Mucosa of descending colon (tissue), 3 donors: ENCODE measurements at regions not wholly inside any gene's neighbourhood (a gene's known extent, or its start where the extent isn't known, plus 50 kb on each side); places are given as distances from the start of the nearest gene placed in this dataset.

Experiments used
- ATAC-seq: fragments of 200-7000 bp; cut with Tn5 transposase; one replicate; pipeline ENCODE4 v1.9.1; 2020; ENCODE audit warnings: mild to moderate bottlenecking, moderate library complexity
- DNase-seq, 3 donors: peaks; one replicate each; pipeline ENCODE4 v3.0.0-alpha.2; 2020
- H3K36me3 ChIP-seq: fragments of 200-600 bp; one replicate; pipeline ENCODE4 v1.8.0; 2021; ENCODE audit warnings: low read depth, mild to moderate bottlenecking
- H3K4me1 ChIP-seq: fragments of 200-600 bp; one replicate; pipeline ENCODE4 v1.8.0; 2021; ENCODE audit warnings: low read depth, mild to moderate bottlenecking
- H3K4me3 ChIP-seq: fragments of 200-600 bp; one replicate; pipeline ENCODE4 v1.8.0; 2021; ENCODE audit warnings: mild to moderate bottlenecking
- H3K9me3 ChIP-seq: fragments of 200-600 bp; one replicate; pipeline ENCODE4 v1.8.0; 2021; ENCODE audit warnings: mild to moderate bottlenecking
- intact Hi-C, 2 donors: fragments of 100-400 bp; cut with DNase I in 1 of 2; cut with micrococcal nuclease in 1 of 2; formaldehyde crosslinking; loops; one replicate each; pipeline versions ENCODE4 v1.11.0 to v1.11.1; 2022; cut with DNase I, micrococcal nuclease
- TF ChIP-seq, protein P1 (sequence below): fragments of 200-600 bp; IDR thresholded peaks from one replicate; pipeline ENCODE4 v1.8.0; 2022; ENCODE audit warnings: antibody characterized with exemption, mild to moderate bottlenecking
- donor health status: DM: no; HTN: no; CAD: no; lungs with moderate emphysema.
- donor health status: DM: no; HTN: no; CAD: no.
- donor health status: DM: no; HTN: yes; CAD: no.

DNA sequence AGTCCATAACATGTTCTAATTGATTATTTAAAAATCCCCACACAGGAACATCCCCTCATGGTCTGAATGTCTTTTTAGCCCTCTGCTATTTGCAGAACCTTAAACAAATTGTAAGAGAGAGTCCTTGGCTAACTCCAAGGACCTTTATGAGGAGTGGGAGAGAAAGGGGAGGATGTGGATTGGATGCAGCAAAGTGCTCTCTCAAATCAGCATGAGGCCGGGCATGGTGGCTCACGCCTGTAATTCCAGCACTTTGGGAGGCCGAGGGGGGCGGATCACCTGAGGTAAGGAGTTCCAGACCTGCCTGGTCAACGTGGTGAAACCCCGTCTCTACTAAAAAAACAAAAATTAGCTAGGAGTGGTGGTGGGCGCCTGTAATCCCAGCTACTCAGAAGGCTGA lies 154.8 kb downstream of the TGFB2 start:
- intact Hi-C loops = no loop called here
- DNase-seq (no peak), ATAC-seq (no peak)
- TF ChIP-seq, protein P1, sequence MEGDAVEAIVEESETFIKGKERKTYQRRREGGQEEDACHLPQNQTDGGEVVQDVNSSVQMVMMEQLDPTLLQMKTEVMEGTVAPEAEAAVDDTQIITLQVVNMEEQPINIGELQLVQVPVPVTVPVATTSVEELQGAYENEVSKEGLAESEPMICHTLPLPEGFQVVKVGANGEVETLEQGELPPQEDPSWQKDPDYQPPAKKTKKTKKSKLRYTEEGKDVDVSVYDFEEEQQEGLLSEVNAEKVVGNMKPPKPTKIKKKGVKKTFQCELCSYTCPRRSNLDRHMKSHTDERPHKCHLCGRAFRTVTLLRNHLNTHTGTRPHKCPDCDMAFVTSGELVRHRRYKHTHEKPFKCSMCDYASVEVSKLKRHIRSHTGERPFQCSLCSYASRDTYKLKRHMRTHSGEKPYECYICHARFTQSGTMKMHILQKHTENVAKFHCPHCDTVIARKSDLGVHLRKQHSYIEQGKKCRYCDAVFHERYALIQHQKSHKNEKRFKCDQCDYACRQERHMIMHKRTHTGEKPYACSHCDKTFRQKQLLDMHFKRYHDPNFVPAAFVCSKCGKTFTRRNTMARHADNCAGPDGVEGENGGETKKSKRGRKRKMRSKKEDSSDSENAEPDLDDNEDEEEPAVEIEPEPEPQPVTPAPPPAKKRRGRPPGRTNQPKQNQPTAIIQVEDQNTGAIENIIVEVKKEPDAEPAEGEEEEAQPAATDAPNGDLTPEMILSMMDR = no peak
- no peaks in the 10 kb centered on the region for H3K36me3 ChIP-seq
- H3K4me1 ChIP-seq = no peaks in the 10 kb centered on the region
- no peaks in the 10 kb centered on the region for H3K9me3 ChIP-seq
- H3K4me3 ChIP-seq = no peak overlapping the region

DNA sequence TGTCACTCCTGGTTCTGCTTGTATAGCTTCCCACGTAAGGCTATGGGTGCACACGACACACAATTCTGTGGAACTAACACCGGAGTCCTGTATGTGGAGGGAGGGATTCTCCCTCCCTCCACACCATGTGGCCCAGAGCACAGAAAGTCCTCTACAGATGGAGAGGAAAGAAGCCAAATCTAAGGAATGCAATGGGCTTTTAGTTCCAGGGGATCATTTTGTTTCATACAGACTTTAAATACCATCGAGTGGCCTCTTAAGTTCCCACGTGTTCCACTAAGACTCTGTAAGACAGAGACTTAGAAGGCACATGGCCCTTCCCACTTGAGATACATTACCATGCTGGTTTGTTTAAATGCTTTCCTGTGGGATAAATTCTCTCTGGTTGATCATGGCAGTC lies 156.0 kb downstream of the TGFB2 start:
- H3K4me3 ChIP-seq = no peak overlapping the region
- ATAC-seq (no peak), DNase-seq (no peak)
- TF ChIP-seq, protein P1 = no peak
- H3K9me3 ChIP-seq = no peaks in the 10 kb centered on the region
- H3K36me3 ChIP-seq = no peaks in the 10 kb centered on the region
- no peaks in the 10 kb centered on the region for H3K4me1 ChIP-seq
- intact Hi-C loops = no loop called here

DNA sequence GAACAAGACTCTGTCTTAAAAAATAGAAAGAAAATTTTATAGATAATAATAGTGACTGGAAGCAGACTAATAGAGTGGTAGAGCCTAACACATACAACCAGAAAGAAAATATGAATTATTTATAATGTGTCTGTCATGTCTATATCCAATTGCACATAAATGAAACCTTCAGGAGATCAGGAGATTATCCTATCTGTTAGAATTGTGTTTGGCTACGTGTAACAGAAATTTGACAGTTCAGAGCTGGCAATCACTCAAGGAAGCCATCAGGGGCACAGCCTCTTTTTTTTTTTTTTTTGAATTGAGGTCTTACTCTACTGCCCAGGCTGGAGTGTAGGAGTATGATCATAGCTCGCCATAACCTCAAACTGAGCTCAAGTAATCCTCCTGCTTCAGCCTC lies 157.2 kb downstream of the TGFB2 start:
- DNase-seq (no peak), ATAC-seq (no peak)
- H3K9me3 ChIP-seq = peaks cover 4% of the 10 kb centered on the region
- H3K4me1 ChIP-seq = no peaks in the 10 kb centered on the region
- H3K4me3 ChIP-seq = no peak overlapping the region
- H3K36me3 ChIP-seq = no peaks in the 10 kb centered on the region
- TF ChIP-seq, protein P1 = no peak
- intact Hi-C loops = no loop called here

DNA sequence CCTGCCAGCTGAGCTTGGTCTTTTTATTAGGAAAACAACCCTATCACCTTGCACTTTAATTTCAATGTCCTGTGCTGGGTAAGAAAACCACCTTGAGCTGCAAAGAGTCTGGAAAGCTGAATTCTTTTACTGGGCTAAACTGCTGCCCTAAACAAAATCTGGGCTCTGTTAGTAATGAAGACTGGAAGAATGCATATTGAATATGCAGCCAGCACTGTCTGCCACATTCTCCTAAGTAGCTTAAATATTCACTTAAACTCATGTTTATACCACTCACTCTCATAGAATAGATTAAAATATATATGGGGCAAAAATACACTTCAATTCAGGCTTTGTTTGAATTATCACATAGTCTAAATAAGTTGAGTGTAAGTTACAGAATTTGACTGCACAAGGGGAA lies 158.0 kb downstream of the TGFB2 start:
- no peak for DNase-seq
- Histone ChIP-seq H3K4me1 (no peaks in the 10 kb centered on the region), H3K9me3 (peaks cover 11% of the 10 kb centered on the region), H3K4me3 (no peak overlapping the region), H3K36me3 (no peaks in the 10 kb centered on the region)
- intact Hi-C loops = no loop called here
- TF ChIP-seq, protein P1 = no peak
- ATAC-seq = no peak

DNA sequence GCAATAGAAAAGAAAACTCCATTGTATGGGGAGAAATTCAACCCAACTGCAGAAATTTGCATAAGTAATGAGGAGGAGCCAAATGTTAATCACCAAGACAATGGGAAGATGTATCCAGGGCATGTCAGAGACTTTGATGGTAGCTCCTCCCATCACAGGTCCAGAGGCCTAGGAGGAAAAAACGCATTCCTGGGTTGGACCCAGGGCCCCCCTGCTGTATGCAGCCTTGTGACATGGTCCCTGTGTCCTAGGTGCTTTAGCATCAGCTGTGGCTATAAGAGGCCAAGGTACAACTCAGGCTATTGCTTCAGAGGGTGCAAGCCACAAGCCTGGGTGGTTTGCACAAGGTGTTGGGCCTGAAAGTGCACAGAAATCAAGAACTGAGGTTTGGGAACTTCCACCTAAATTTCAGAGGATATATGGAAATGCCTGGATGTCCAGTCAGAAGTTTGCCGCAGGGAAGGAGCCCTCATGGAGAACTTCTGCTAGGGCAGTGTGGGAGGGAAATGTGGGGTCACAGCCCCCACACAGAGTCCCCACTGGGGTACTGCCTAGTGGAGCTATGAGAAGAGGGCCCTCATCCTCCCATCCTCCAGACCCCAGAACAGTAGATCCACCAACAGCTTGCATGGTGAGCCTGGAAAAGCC lies 162.3 kb downstream of the TGFB2 start:
- TF ChIP-seq, protein P1 = no peak
- intact Hi-C loops = no loop called here
- no peak for ATAC-seq

More for the DNA sequence above, 162.3 kb downstream of the TGFB2 start:
- no peak overlapping the region for H3K4me3 ChIP-seq
- H3K9me3 ChIP-seq = peaks cover 14% of the 10 kb centered on the region
- H3K4me1 ChIP-seq = no peaks in the 10 kb centered on the region
- no peaks in the 10 kb centered on the region for H3K36me3 ChIP-seq
- DNase-seq = no peak
